ENCODE measurements at regions not wholly inside any gene's neighbourhood (a gene's known extent, or its start where the extent isn't known, plus 50 kb on each side); places are given as distances from the start of the nearest gene placed in this dataset.

GRCh38 chr14:55767286-55767685 lies 187.3 kb downstream of the KTN1 start:
- peak in 1 of 2 donors; percentile 48 for DNase-seq (ENCODE audit: low read depth in 2 of 2)

DNA sequence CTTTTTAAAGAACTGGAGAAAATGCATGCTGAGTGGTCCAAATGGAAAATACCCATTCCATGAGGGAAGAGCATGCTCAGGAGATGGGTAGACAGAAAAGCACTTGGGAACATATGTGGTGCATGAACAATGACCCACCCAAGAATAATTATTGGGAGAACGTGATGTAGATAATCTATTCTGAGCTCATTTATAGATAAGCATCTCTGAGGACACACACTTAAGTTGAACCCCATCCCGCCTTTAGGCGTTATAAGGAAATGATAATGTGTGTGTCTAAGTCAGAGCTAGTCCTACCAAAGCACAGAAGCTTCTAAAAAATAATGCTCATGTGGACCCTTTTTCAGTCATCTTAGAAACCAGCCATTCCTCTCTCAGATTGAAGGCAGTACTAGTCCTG lies 189.9 kb downstream of the KTN1 start:
- no peak for DNase-seq (ENCODE audit: low read depth in 2 of 2)

GRCh38 chr14:55771242-55771981 lies 191.4 kb downstream of the KTN1 start:
- no peak for DNase-seq (ENCODE audit: low read depth in 2 of 2)

DNA sequence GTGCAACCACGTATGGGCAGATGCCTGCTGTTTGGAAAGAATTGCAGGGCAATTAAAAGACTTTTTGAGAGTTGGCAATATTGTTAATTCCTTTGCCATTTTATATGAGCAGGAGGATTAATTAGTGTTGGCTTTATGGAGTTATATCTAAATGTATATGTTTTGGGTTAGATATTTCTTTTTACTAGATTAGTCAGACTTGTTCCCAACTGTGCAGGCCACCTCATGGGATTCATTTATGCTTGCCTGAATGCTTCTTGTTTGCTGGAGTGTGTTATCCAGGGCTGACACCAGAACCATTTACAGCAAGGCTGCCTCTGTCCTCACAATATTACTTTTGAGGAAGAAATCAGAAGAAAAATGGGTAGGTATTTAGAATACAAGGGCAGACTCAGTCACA lies 192.5 kb downstream of the KTN1 start:
- no peak for DNase-seq (ENCODE audit: low read depth in 2 of 2)

DNA sequence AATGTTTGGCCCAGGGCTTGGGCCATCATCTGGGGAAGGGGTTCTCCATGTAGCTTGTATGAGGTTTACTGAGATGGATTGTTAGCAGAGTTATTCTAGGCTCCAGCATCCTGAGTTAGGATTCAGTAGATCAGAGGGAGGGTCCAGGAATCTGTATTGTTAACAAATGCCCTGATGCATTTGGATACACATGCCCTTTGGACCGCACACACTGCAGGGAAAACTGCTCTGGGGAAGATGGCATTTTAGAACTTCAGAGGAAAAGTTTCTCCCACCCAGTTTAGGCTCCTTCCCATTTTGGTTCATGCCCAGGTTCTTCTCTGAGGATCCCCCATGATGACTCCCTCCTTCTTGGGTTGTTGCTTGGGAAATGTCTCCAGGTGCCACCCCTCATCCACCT lies 193.3 kb downstream of the KTN1 start:
- no peak for DNase-seq (ENCODE audit: low read depth in 2 of 2)

DNA sequence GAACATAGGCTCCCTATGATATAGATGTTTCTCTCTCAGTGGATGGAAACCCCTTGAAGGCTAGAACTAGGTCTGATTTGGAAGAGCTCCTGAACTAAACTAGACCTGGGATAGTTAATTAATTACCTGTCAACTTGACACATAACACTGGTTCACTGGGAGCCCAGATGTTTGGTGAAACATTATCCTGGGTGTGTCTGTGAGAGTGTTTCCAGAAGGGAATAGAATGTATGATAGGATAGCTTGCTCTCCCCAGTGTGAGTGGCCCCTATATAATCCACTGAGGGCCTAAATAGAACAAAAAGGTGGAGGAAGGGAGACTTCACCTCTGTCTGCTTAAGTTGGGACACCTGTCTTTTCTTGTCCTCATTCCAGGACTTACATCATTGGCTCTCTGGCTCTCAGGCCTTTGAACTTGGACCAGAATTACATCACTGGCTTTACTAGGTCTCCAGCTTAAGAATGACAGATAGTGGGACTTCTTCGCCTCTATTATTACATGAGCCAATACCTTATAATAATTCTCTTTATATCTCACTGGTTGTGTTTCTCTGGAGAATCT lies 194.1 kb downstream of the KTN1 start:
- no peak for DNase-seq (ENCODE audit: low read depth in 2 of 2)

DNA sequence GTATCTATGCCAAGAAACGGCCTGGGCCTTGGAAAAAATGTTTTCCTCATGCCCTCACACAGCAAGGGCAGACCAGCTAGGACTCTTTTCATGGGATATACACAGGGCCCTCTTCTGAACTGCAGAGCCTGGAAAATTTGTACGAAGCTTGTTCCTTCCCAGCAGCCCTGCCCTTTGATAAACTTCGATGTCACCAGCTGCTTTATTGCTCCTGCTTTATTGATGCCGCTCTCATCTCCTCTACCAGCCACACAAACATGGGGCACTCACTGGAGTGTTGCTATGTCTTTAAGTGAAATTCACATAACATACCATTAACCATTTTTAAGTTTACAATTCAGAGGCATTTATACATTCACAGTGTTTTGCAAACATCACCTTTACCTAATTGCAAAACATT lies 197.9 kb downstream of the KTN1 start:
- DNase-seq (ENCODE audit: low read depth in 2 of 2): no peak

DNA sequence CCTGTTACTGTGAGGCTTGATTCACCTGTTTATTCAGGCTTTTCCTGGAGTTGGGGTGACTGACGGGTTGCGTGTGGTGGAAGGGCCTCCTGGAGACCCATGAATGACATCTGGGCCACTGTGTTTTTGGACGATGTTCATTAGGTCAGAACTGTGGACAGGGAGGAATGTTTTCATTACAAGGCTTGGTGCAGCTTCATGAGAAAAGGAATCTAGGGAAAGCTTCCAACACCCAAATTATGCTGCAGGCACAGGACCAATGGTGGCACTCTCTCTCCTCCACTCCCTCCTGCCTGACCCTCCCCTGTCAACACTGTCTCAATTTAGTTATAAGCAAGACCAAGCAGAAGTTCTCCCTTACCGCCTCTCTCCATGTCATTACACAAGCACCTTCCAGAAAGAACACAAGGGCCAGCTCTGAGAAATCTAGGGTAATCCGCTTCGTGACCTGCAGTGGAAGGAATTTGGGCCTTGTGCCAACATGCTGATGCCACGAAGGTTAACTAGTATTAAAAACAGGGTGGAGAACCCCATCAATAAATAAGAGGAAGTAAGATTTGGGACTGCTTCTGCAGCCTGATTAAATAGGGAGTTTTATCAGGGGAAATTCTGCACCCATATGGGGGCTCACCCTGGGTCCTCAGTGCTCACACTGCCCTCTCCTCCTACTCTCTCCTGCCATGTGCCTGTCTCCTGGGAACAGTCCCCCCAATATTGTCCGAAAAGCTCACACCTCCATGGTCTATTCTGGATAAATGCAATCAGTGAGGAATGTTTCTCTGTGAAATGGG lies 200.3 kb downstream of the KTN1 start:
- DNase-seq (ENCODE audit: low read depth in 2 of 2): peak; percentile 98

DNA sequence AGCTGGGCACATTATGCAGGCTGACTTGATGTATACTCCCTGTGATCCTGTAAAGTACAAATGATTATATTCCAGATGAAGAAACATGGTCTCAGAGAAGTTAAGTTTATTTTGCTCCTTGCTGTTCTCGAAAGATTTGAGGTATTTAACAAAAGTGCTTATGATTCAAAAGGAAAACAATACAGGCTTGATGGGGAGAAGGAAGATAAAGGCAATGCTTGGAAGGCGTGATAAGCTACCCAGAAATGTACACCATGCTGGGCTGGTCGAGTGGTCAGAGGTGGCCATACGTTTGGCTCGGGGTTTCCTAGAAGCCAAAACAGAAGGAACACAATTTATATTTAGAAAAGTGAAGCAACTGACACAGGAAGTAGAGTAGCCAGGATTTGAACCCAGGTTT lies 201.0 kb downstream of the KTN1 start:
- DNase-seq (ENCODE audit: low read depth in 2 of 2): peak in 1 of 2 donors; percentile 34

DNA sequence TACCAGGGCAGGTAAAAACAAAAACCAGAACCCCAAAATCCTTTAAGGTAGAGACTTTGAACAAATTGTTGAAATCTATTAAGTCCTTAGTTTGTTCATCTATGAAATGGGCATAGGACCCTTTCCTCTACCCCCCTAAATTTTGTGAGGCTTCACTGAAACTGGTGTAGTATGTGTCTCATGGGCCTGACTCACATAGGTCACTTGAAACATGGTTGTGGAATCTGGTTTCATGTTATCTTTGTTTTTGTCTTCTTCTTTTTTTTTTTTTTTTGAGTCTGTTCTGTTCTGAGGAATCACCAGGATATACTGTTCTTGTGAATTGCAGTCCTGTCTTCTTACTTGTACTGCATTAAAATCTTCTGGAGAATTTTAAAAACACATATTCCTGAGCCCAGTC lies 202.2 kb downstream of the KTN1 start:
- no peak for DNase-seq (ENCODE audit: low read depth in 2 of 2)

GRCh38 chr14:55789406-55789805 lies 209.4 kb downstream of the KTN1 start:
- peak in 1 of 2 donors; percentile 33 for DNase-seq (ENCODE audit: low read depth in 2 of 2)

GRCh38 chr14:55794655-55795595 lies 214.9 kb downstream of the KTN1 start:
- peak in 1 of 2 donors; percentile 39 for DNase-seq (ENCODE audit: low read depth in 2 of 2)

GRCh38 chr14:55796513-55796912 lies 216.5 kb downstream of the KTN1 start:
- peak in 1 of 2 donors; percentile 63 for DNase-seq (ENCODE audit: low read depth in 2 of 2)

DNA sequence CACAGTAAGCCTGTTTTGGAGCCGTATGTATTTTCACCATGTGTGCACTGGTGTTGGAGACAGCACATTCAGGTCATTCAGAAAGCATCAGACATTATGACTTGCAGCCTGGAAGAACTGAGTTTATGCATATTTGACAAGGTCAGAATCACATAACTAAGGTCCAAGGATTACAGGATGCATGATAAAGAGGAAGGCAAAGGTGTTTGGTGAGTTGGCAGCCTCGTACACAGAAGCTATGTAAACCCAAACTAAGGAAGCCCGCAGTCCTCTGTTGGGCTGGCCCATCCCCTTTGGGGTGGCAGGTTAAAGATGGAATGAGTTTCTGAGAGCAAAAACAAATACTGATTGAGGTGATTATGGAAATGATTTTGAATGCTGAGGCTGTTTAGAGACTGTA lies 218.4 kb downstream of the KTN1 start:
- DNase-seq (ENCODE audit: low read depth in 2 of 2): peak in 1 of 2 donors; percentile 39

- no peak for DNase-seq (ENCODE audit: low read depth in 2 of 2)
These were observed 219.6 kb downstream of the KTN1 start for GRCh38 chr14:55799508-55800095.

- DNase-seq (ENCODE audit: low read depth in 2 of 2): no peak
These were observed 220.3 kb downstream of the KTN1 start for GRCh38 chr14:55800156-55800785.

GRCh38 chr14:55801121-55801520 lies 221.1 kb downstream of the KTN1 start:
- no peak for DNase-seq (ENCODE audit: low read depth in 2 of 2)

- peak; percentile 54 to 65 for DNase-seq (ENCODE audit: low read depth in 2 of 2)
These were observed 223.2 kb downstream of the KTN1 start for GRCh38 chr14:55802986-55803872.

- peak in 1 of 2 donors; percentile 21 for DNase-seq (ENCODE audit: low read depth in 2 of 2)
These were observed 224.0 kb downstream of the KTN1 start for GRCh38 chr14:55803873-55804553.

All from dermis microvascular lymphatic vessel endothelial cell (primary cell).